HG02623 (cell line): ENCODE measurements at regions not wholly inside any gene's neighbourhood (a gene's known extent, or its start where the extent isn't known, plus 50 kb on each side); places are given as distances from the start of the nearest gene placed in this dataset.
A peak's percentile ranks its signal among the peaks of the same experiment; 100 is the strongest.
"Not testable (repeated sequence)": the region's sequence is repeated elsewhere in the genome, so short reads cannot be mapped to it uniquely, and the experiment has no call there.

Experiments used
- ATAC-seq: cut with Tn5 transposase; IDR thresholded peaks from one replicate; pipeline ENCODE4 v1.9.1; 2021; ENCODE audit warnings: moderate library complexity; ENCODE audit not compliant: unreplicated experiment

DNA sequence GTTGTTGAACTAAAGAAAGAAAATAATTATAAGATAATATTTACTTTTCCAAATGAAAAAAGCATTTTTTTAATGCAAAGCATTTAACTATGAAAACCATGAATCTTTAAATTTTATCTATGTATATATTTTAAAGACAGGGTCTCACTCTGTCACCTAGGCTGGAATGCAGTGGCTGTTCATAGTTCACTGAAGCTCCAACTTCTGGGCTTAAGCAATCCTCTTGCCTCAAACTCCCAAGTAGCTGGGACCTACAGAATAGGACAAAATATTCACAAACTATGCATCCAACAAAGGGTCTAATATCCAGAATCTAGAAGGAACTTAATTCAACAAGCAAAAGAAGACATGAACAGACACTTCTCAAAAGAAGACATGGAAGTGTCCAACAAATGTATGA lies 55.9 kb upstream of the ALB start:
- ATAC-seq, result no peak

DNA sequence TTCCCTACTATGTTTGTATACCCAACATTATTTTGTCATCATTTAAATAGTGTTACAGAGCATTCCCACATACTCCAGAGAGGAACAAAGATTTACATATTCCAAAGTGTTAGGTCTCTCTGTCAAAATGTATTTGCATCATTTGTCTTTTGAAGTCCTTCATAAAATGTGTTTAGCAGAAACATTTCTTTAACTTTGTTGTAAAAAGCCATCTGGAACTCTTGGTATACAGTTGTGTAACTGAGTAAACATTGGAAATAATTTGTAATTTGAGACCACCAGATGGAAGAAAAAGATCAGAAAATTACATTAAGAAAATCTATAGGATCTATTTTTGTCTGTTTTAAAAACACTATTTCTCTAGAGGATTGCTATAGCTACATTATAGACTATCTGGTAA lies 56.6 kb upstream of the ALB start:
- ATAC-seq, result no peak

DNA sequence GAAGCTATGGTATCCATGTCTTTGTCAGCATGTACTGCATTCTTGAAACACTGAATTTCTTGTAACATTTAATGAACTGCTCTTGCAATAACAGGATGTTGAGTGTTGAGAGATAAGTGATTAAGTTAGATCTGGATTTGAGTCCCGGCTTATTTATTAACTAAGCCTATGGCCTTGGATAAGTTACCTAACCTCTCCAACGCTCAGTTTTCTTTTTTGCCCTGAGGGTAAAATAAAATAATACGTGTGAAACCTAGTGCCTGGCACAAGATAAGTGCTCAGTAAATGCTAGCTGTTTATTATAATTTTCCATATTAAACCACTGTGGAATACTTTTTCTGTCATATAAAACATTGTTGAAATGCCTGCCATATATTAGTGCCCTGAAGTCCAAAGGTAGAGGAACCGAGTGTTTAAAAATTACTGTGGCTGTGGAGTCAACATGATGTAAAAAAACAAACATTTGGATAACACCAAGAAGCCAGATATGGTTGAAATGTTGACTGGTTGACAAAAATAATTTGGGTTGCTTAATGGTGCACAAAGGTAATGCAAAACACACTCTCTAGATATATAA lies 58.6 kb upstream of the ALB start:
- no peak for ATAC-seq

DNA sequence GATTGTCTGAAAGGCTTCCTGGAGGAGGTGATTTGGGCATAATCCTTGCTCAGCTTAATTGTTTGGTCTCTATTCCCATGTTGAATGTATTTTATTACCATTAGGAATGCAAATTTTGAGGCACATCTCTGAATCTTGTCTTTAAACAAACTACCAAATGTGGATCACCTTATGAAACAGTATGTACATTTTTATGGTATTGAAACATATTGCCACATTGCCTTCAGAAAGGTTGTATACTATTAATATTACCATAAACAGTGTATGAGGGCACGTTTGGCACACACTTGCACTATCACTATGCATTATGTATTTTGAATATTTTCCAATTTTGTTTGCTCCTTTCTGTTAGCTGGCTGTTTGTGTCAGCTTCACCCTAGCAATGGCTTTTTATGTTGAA lies 60.0 kb upstream of the ALB start:
- ATAC-seq, result no peak

DNA sequence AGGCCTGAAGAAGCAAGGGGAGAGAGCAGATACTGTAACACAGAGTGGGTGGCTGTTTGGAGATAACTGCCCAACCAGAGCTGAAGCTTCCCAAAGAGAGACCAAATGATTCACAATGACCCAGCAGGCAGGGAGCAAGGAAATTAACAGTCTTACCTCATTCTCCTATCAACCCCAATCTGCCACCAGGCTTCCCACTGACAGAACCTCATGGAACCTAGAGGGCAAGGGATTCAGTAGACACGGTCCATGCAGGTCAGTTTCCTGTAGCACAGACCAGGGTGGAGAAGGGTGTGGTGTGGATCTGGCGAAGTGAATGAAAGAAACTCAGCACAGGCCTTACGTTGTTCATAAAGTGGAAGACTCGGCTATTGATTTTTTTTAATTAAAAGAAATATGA lies 60.7 kb upstream of the ALB start:
- ATAC-seq, result no peak

DNA sequence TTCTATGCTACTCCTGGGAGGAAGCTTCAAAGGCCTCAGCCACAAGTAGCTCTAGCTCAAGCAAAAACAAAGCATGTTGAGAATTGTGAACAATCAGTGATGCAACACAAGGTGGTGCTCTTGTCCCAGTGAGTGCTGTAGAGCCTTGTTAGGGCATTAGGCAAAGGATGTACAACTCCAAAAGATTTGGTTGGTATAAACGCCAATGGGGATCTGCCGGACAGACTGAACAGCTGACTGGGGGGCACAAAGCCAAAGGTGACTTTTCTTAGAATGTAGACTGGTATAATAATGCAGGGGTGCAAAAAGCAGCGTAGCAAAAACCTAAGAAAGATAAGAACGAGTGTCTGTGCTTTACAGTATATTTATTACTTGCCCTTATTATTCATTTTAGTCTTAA lies 62.6 kb upstream of the ALB start:
- ATAC-seq, result peak; percentile 52

DNA sequence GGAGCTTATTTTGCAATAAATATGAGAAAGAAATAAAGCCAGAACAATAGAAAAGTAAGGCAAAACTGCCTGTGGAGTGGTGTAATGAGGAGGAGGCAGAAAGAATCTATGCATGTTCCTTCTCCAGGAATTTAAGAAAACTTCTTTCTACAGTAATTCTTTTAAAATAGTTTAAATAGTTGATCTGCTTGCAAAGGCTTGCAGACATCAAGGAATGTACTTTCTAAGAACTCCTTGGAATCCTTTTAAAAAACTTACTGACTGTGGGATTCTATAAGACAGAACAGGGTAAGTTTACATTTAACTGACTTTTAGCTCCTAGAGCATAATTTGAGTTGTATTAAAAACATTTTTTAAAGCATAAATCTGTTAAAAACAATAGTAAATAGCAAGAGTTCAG lies 63.2 kb upstream of the ALB start:
- ATAC-seq, result no peak

DNA sequence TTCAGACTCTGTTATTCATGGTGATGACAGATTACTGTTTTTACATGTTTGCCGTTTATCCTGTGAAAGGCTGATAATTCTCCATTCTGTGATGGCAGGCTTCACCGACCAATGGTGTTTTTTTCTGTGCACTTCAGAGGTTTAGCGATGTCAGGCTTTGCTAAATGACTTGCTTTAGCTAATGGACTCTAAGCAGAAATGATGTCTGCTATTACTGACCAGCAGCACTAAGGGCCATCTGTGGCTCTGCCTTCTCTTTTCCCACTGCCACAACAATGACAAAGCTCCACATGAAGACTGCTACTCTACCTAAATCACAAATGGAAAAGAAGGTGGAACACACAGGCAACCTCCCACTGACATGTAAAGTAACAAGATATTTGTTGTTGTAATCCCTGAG lies 68.4 kb upstream of the ALB start:
- no peak for ATAC-seq

DNA sequence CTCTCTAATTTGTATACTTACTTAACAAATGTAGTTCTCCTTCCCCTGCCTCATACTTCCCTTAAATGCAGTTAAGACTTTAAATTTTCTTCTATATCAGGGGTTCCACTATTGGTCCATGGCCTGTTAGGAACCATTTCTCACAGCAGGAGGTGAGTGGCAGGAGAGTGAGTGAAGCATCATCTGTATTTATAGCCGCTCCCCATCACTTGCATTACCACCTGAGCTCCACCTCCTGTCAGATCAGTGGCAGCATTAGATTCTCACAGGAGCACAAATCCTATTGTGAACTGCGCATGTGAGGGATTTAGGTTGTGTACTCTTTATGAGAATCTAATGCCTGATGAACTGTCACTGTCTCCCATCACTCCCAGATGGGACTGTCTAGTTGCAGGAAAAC lies 72.1 kb upstream of the ALB start:
- not testable (repeated sequence) for ATAC-seq

DNA sequence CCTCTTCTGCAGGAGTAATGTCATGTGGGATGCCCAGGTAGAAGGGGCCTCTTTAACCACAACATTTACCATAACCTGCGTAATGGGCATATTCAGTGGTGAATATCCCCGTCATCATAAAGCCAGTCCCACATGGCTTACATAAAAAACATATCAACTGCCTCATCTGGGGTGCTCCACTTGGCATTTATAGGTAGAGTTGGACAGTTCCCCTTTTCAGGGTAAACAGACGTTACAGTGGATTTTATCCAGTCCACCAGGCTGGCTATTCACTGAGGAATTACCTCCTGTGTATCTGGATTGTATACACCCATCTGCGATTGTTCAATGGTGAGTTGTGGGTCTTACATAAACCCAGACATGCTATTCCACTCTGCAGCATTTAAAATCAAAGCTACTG lies 70.7 kb upstream of the ANKRD17 start:
- no peak for ATAC-seq

DNA sequence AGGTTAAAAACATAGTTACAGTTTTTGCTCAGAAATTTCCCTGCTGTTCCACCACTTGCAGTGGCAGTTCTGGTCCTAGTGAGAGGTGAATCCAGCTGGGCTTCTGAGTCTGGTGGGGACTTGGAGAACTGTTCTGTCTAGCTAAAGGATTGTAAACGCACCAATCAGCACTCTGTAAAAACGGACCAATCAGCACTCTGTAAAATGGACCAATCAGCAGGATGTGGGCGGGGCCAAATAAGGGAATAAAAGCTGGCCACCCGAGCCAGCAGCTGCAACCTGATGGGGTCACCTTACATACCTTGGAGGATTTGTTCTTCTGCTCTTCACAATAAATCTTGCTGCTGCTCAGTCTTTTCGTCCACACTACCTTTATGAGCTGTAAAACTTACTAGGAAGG lies 67.2 kb upstream of the ANKRD17 start:
- not testable (repeated sequence) for ATAC-seq

DNA sequence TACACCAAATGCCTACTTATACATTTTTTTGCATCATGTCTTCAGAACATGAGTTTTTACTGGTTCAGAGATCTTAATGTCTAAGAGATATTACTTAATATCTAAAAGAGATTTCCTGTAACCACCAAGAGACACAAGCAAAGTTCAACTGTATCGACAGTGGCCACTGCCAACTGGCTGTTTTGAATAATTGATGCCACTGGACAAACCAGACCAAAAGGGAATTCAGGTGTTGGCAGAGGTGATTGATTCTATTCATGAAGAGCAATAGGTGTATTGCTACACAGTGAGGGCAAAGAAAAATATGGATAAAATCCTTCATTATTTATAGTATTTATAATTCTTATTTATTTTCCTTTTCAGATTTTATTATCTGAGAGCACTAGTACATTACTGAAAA lies 58.5 kb upstream of the ANKRD17 start:
- no peak for ATAC-seq

DNA sequence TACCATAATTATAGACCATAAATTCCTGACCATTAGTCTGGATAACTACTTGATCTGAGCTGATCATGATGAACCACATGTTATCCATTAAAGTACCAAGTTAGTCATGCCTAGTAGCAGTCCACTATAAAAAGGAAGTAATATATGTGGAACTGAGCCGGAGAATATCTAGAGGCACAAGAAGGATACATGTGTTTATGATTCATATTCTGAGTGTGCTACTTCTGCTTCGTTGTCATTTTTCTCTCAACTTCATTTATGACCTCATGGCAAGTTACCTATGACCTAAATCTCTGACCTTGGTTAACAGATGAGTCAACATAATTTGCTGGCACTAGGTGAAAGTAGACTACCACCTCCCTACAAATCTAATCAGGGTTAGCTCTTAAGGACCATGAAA lies 56.5 kb upstream of the ANKRD17 start:
- no peak for ATAC-seq

DNA sequence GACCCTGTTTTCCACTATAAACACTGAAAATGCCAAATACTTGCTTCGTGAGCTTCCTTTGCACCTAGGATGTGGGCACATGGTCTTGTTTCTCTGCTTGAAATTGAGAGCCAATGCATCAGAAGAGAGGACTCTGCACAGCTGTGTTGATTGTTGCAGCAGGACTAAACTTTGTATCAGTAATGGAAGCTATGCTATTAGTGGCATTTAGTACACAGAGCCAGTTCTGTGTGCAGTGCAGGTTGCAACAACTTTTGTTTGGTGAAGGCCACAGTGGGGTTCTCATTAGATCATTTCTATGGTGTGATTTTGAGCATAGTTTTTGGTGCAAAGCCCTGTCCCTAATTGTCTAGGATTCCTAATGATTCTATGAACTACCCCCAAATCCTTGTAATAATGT lies 54.4 kb upstream of the ANKRD17 start:
- ATAC-seq, result no peak

DNA sequence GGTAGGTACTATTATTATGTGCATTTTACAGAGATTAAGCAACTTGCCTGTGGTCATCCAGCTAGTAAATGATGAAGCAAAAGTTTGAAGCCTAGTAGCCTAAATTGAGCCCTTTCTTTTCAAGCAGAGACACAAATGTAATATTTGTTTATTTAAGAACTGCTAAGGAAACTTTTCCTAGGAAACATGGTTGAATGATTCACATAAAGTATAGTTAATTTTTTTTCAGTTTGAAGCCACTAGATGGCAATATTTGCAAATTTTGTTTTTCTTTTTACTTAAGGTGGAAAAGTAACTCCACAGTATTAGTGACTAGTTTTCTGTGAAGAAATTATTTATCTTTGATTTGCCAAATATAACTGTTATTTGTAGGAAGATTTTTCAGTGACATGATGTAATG lies 52.8 kb upstream of the ANKRD17 start:
- ATAC-seq, result no peak

DNA sequence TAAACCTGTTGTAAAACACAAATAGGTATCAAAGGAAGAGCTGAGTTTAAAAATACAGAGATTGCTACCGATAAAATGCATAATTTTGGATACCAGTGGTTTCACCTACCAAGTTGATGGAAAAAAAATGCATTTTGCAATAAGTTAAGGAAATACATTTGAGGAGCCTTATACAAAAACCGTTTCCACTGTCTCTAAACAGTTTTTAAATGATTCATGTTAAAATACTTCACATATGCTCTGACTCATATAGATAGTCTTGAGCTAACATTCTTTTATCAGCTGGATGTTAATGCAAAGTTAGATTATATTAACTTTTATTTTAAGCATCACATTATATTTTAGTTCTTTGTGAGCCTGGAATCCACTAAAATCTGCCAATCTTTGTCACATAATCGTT lies 50.6 kb upstream of the ANKRD17 start:
- no peak for ATAC-seq
